ENCODE measurements at regions not wholly inside any gene's neighbourhood (a gene's known extent, or its start where the extent isn't known, plus 50 kb on each side); places are given as distances from the start of the nearest gene placed in this dataset.

- no peak overlapping the region for H3K4me3 ChIP-seq (ENCODE audit: low read depth, low read length)
- no peak for TF ChIP-seq CTCF (IDR thresholded peaks at IDR 0.05; ENCODE audit: control insufficient read depth, extremely low read depth, insufficient read depth)
- DNase-seq (ENCODE audit: low read depth), result no peak
Measured at GRCh38 chr10:83656924-83657323, 482.4 kb upstream of the GHITM start.

DNA sequence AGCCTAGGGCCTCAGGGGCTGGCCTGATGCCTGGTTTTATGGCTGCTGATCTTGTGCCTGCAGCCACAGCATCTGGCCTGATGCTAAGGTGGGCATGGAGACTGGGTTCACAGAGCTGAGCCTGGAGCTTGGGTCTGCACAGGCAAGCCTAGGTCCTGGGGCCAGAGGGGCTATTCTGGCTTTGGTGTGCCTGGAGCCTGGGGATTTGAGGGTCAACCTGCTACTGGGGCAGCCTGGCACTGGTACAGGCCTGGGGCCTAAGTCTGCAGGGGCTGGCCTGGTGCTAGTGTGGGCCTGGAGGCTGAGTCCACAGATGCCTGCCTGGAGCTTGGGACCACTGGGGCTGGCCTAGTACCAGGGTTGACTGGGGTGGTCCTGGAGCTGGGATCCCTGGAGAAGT is 481.8 kb upstream of the GHITM start:
- H3K4me3 ChIP-seq (ENCODE audit: low read depth, low read length), result no peak overlapping the region
- no peak for DNase-seq (ENCODE audit: low read depth)
- TF ChIP-seq CTCF (IDR thresholded peaks at IDR 0.05; ENCODE audit: control insufficient read depth, extremely low read depth, insufficient read depth), result no peak

DNA sequence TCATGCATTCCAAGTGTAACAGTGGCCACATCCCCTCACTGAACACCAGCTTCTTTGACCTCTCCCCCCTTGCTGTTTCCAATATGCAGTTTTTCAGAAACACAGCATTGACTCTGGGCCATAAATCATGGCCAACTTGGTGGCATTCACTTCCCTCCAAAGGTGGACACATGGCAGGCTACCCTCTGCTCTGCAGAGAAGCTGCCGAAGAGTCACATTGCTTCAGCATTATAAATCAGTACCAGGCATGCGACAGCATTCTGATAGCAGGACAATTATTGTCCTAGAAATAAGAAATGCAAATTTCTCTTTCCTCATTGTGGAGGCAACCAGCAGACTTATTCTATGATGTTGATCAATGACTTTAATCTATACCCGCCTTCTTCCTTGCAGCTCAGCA is 475.4 kb upstream of the GHITM start:
- no peak for TF ChIP-seq CTCF (IDR thresholded peaks at IDR 0.05; ENCODE audit: control insufficient read depth, extremely low read depth, insufficient read depth)
- DNase-seq (ENCODE audit: low read depth), result no peak
- H3K4me3 ChIP-seq (ENCODE audit: low read depth, low read length), result no peak overlapping the region

DNA sequence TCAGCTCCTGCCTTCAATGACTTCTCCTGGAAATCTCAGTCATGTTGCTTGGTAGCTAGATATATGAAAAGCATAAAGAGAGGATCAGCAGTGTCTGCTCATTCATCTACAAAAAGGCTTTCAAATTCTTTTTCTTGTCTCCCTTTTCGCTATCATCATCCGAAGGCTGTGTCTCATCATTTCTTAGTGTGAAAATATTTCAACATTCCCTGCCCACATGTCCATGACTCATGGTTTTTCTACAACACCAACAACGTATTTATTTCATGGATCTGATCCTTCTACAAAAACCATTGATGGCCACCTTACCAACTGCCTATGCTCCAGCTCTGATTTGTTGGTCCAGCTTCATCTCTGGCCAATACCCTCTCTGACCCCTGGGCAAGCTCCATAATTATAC is 472.5 kb upstream of the GHITM start:
- DNase-seq (ENCODE audit: low read depth), result no peak
- H3K4me3 ChIP-seq (ENCODE audit: low read depth, low read length), result no peak overlapping the region
- no peak for TF ChIP-seq CTCF (IDR thresholded peaks at IDR 0.05; ENCODE audit: control insufficient read depth, extremely low read depth, insufficient read depth)

DNA sequence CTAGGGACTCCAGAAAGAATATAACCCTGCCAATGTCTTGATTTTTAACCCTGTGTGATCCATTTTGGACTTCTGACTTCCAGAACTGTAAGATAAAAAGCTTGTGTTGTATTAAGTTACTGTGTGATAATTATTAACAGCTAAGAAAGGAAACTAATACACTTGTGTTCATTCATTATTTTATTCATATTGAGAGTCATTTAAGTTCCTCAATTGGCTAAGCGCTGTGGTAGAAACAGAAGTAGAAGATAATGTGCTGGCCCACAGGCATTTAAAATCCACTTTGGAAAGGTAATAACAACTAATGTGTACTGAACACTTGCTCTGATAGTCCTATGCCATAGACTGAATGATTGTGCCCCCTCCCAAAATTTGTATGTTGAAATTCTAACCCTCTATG is 471.7 kb upstream of the GHITM start:
- H3K4me3 ChIP-seq (ENCODE audit: low read depth, low read length), result no peak overlapping the region

GRCh38 chr10:83673316-83673715 is 466.0 kb upstream of the GHITM start:
- TF ChIP-seq CTCF (IDR thresholded peaks at IDR 0.05; ENCODE audit: control insufficient read depth, extremely low read depth, insufficient read depth), result no peak
- DNase-seq (ENCODE audit: low read depth), result no peak
- no peak overlapping the region for H3K4me3 ChIP-seq (ENCODE audit: low read depth, low read length)

More for the DNA sequence above, 471.7 kb upstream of the GHITM start:
- no peak for TF ChIP-seq CTCF (IDR thresholded peaks at IDR 0.05; ENCODE audit: control insufficient read depth, extremely low read depth, insufficient read depth)
- DNase-seq (ENCODE audit: low read depth), result no peak

- TF ChIP-seq CTCF (IDR thresholded peaks at IDR 0.05; ENCODE audit: control insufficient read depth, extremely low read depth, insufficient read depth), result no peak
- H3K4me3 ChIP-seq (ENCODE audit: low read depth, low read length), result no peak overlapping the region
- no peak for DNase-seq (ENCODE audit: low read depth)
Measured at GRCh38 chr10:83677795-83678194, 461.5 kb upstream of the GHITM start.
